HG03060 (cell line): ENCODE measurements at regions not wholly inside any gene's neighbourhood (a gene's known extent, or its start where the extent isn't known, plus 50 kb on each side); places are given as distances from the start of the nearest gene placed in this dataset.
"Not testable (repeated sequence)": the region's sequence is repeated elsewhere in the genome, so short reads cannot be mapped to it uniquely, and the experiment has no call there.

Experiments used
- ATAC-seq: cut with Tn5 transposase; IDR thresholded peaks from one replicate; pipeline ENCODE4 v1.9.1; 2021; ENCODE audit warnings: low read depth, moderate number of reproducible peaks; ENCODE audit not compliant: unreplicated experiment

DNA sequence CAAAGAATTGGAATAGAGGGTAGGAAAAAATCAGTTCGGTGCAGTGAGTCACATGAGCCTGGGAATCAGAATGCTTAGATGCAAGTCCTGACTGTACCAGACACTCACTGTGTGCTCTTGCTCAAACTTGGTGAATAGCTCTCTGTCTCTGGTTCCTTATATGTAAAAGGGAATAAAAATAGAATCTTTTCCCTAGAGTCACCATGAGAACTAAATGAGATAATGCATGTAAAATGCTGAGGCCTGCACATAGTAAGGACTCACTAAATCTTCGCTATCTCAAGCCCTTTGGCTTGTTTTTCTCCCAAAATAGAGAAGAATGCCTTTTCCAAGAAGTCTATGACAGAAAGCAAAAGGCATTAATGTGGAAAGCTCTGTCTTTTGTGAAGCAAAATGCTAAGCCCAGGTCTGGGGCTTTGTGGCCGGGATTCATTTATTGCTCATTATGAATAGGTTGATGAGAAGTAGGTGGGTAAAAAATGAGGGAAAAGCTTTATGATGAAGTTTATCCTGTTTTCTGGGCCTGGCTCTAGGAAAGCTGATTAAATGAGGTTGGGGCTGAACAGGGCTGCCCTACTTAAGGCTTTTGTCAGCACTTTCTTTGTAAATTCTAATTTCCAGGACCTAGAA is 483.3 kb downstream of the DMAC1 start:
- ATAC-seq: no peak

DNA sequence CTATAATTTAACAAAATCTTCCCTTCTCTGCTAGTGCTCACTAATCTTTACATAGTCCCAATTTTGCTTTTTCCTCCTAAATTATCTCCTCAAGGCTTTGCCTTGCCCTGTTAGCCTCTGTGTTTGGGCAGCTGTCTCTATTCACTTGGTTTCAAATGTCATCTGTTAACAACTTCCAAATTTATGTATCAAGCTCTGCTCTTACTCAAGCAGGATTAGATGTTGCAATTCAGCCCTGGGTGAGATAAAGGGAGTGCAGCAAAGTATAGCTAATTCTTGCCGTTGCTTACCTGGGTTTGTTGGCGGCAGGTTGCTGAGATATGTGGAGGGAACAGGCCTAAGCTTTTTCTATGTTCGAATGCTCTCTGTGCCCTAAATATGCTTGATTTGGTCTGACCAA is 483.8 kb downstream of the DMAC1 start:
- ATAC-seq: no peak

DNA sequence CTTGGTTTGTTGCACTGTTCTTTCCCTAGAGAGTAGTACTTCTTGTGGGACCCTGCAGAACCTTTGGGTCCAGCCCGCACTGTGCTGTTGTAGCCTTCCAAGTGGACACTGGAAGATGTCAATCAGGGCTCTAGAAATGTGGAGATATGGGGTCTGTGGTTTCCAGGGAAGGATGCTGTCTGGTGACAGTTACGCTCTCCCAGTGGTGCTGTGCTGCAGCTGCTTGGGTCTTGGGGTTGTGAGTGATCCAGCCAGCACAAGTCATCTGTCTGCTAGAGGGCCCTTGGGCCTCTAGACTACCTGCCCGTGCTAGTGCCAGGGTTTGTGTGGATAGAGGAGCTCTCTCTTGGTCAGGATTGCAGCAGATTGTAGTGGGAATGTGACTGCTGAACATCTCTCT is 484.5 kb downstream of the DMAC1 start:
- ATAC-seq: no peak

DNA sequence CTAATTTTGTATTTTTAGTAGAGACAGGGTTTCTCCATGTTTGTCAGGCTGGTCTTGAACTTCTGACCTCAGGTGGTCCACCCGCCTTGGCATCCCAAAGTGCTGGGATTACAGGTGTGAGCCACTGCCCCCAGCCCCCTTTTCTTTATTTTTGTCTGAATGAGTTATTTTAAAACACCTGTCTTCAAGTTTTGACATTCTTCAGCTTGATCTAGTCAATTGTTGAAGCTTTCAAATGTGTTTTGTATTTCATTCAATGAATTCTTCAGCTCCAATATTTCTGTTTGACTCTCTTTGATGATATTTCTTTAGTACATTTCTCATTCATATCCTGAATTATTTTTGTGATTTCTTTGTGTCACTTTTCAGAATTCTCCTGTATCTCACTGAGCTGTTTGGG is 486.2 kb downstream of the DMAC1 start:
- ATAC-seq: no peak

DNA sequence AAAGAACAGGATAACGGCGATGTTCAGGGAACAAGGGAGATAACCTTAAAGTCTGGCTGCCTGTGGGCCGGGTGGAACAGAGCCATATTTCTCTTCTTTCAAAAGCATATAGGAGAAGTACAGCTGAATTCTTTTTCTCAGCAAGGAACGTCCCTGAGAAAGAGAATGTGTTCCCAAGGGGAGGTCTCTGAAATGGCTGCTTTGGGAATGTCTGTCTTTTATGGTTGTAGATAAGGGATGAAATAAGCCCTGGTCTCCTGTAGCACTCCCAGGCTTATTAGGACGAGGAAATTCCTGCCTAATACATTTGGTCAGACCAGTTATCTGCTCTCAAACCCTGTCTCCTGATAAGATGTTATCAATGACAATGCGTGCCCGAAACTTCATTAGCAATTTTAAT is 490.5 kb downstream of the DMAC1 start:
- not testable (repeated sequence) for ATAC-seq

DNA sequence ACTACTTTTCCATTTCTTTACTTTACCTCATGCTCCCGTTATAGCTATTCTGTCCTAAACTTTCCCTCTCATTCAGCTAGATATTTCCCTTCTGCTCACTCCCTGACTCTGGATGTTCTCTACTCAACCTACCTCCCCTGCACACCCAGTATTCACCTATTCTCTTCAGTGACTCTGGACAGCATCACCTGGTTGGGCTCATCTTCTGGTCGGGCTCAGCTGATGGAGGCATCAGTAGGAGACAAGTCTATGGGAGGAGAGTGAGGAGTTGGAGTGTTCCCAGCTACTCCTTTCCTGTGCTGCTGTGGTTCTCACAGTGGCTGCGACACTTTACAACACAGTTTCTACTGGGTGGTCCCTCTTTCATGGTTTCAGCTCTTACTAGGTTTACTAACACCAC is 493.9 kb downstream of the DMAC1 start:
- no peak for ATAC-seq

DNA sequence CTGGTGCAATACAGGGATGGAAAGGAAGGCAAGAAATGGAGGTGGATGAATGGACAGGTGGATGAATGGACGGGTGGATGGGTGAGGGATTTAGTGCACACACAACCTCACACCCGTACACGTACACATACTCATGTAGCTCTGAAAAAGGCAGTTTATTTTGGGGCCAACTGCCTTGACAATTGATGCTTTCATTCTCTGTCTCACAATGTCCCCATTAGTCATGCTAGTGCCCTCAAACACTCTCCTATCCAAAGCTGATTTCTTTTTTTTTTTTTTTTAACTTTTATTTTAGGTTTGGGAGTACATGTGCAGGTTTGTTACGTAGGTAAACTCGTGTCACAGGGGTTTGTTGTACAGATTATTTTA is 495.0 kb downstream of the DMAC1 start:
- ATAC-seq: no peak

DNA sequence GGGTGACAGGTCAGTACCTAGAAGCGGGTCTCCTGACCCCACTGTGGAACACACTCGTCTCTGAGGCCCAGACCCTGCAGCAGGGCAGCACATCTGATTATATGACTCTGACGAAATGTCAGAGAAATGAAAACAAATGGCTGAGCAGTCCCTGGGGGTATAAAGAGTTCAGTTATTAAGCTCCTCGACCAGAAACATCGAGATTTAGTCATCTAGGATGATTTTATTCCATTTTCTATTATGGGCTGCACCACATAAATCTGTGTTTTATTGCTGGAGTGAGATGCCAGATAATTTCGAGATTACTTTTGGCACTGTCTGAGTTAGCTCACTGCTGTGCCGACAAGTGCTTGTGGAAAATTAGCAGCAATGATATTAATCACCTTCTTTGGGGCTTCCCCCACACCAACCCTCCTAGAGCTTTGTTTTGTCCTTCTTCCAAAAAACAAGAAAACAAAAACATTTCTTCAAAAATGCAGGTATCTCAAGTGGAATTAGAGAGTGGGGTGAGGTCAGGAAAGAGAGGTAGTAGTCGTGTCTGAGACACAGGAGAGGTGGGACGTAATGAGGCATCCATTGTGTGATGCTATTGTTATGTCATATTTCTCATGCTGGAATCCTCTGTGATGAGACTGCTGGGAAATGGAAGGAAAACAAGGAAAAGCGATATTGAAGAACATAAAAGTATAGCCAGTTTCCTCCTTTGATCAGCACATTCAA is 495.5 kb downstream of the DMAC1 start:
- no peak for ATAC-seq

DNA sequence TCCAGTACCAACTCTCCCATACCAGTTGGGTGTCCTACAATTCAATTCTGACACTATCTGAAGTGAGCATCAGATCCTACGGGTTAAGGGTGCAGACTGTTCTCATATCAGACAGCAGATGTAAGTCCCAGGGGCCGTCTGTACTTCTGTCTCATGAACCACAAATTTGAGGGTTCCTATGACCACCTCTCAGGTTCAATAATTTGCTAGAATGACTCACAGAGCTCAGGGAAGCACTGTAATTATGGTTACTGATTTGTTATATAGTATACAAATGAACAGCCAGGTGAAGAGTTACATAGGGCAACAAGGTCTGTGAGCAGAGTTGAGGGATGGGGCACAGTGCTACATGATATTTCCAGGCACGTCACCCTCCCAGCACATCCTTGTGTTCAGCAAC is 499.1 kb downstream of the DMAC1 start:
- ATAC-seq: peak; percentile 40

DNA sequence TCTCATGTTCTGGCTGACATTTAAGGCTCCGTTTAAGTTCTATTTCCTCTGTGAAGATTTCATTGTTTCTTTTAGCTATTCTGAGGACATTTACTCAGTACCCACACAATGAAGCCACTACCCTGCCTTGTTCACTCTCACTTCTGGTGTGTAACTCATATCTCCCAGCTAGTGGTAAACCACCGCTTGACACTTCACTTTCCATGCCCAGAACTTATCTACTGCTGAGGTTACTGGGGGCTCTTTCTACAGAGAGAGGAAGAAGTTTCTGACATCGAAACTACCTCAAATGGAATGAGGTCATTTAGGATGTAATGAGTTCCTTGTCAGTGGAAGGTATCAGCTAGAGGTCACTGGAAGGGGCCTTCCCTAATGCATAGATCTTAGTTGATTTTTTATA is 501.5 kb downstream of the DMAC1 start:
- peak; percentile 97 for ATAC-seq

DNA sequence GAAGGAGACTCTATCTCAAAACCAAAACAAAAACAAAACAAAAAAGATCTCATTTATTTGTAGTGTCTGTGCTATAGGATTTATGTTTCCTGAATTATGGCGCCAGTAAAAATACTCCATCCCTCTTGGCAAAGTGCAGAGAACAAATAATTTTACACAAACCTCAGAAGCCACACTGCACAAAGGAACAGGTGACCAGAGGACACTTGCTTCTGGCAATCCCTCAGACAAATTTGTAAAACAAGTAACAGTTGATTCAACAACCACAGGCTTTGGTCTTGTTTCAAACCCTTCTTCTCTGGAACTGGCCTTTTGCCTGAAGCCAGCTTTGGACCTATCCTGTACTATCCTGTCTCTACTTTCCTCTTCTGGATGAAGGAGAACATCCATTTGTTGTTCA is 502.1 kb downstream of the DMAC1 start:
- no peak for ATAC-seq

DNA sequence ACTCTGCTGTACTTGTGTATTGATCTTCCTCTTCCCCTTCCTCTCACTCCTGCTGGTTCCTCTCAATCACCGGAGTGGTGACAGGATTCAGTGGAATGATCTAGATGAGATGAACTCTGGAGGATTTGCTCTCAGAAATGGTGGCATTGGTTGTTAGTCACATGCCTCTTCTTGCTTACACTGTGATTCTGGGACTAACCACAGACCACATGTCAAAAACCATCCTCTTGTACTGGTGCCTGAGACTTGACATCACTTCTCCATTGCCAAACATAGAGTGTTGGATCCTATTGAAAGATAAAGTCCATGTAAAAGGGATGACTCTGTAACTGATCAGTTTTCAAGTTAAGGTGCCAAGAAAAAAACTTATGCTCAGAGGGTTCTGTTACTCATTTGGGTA is 506.5 kb downstream of the DMAC1 start:
- no peak for ATAC-seq

DNA sequence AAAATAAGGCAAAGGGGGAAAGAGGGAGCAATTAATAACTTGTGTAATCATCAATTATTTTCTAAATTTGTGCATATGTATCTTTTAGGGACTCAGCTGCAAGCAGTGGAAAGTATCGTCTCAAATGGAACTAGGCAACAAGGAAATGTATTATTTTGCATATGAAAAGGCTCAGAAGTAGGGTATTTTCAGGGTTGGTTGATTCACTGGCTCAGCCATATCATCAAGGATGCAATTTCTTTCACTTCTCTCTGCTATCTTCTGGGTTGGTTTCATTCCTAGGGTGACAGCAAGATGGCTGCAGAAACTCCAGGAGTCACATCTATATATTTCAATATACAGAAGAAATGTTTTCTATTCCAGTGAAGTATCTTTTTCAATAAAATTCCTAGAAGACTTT is 509.8 kb downstream of the DMAC1 start:
- no peak for ATAC-seq

DNA sequence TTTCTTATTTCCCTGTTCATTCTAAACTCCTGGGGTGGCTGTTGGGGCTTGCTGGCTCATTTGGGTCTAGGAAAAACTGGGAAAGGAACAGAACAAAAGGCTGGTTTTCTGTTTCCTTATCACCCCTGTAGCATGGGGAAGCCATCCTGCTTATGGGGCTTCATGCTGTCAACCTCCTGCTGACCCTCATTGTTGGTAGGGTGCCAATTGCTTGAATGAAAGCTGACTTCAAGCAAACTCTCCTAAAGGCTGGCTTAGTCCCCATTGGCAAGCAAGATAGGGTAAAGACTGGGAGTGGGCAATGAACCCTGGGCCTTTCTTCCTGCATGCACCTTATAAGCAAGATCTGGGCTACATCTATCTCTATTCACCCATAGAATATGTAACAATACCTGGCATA is 511.6 kb downstream of the DMAC1 start:
- ATAC-seq: no peak

DNA sequence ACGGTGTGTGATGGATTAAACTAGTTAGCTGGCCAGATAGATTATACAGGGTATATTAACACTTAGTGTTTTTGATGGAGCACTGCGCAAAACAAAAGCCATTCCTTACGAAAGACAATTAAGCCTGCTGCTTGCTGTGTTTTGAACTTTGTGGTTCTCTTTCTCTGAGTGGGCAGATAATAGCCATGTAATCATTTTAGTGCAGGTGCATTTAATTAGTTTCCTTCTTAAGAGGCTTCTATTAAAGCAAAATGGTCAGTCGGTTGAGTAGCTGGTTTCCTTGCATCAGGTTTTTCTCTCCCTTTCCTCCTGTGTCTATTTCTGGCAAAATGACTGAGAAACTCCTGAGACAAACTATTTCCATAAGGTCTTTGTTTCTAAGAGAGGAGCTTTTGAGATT is 512.5 kb downstream of the DMAC1 start:
- ATAC-seq: no peak

DNA sequence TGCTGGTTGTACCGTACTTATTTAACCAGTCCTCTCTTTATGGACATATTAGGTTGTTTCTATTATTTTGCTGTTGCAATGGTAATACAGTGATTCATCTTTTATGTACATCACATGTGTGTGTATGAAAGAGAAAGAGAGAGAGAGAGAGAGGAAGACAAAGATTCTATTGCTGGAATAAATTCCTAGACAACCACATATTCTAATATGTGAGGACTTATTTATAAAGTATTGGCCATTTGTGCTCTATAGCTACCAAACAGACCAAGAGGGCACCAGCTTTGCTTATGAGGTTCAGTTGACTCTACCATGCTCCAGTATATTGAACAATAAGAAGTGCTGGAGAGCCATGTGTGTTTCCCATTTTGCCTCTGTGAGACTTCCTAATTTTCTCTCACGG is 513.5 kb downstream of the DMAC1 start:
- ATAC-seq: no peak

DNA sequence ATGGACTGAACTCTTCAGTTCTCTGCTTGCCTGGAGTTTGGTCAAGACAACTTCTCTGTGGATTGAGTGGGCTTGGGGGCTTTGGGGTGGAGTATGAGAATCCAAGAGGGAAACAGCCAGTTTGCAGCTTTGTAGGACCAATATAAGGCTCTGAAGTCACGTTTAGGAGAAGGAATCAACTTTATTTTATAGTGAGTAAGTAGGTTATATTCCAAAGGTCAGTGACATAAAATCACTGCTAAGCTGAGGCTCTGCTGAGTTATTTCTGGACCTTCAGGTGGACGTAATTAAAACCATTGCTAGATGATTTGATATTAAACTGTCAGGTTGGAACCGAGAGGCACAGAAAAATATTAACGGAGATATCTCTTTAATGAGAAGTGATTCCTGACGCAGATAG is 514.4 kb downstream of the DMAC1 start:
- ATAC-seq: no peak

DNA sequence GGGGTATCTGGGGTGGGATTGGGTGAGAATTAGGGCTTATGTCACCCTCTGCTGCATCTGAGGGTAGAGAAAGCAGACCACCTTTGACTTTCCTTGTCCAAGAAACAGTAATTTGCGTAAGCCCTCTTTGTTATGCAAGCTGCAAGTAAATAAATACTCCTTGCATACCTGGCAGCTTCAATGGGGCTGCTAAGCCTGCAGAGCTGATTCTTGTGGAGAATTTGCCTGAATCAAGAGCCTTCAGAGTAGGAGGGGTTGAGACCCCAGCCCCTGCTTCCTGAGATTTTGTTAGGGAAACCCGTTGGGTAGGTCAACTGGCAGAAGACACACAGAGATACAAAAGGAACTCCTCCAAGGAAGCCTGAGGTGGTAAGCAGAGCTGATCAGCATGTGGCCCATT is 515.1 kb downstream of the DMAC1 start:
- no peak for ATAC-seq

DNA sequence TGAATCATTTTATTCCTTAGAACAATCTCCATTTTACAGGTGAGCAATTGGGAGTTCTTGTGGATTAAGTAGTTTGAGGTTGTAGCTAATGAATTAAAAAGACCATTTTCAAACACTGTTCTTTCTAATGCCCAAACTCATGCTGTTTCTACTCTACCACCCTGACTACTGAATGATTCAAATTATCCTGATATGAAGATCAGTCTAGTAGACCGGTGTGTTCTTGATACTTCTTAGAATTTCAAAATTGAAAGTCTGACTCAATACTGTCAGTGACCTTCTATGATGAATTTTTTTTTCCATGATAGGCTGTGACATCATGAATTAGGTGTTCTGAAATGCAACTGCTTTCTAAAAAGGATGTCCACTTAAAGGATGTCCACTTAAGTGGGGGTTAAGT is 515.5 kb downstream of the DMAC1 start:
- ATAC-seq: no peak

DNA sequence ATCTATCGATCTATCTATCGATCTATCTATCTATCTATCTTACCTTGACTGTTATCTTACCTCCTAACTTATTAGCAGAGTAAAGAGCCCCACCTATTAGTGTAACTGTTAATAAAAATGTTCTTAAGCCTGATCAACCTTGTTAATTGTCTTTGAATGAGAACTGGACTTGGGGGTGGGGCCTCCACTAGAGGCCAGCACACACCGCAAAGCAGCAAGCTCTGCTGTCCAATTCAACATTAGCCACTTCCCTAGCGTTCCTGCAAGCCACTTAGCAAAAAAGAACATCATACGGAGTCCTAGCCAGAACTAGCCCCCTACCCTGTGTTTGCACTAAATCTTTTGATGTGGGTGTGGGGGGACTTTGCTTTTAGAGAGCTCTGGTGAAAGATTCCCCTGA is 515.8 kb downstream of the KDM4C start:
- ATAC-seq: no peak

DNA sequence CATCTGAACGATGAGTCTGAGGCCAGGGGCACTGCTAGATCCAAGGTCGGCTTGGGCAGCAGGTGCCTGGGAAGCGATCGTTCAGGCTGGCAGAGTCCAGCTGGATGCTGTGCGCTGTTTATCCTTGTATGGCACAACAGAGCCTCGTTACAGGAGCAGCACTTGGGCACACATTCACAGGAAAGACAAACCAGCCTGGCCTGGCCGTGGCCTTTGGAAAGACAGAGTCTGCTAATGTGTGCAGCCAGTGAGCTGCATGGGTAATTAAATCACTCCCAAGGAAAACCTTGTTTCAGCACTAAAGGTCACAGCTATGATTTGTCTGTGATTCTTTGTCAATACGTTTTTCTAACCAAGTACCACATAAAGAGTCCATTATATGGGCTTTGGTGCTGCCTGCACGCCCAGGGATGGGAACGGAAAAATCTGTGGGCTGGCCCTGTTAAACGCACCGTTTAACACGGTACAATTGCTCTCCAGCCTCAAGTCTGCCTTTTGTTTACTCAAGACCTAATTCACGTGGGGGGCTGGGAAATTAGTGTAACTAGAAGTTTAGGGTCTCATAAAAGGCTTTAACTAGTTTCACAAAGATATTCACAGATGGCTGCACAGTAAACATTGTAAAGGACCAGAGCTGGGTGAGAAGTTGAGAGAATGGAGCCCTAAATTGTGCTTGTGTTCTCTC is 509.3 kb downstream of the KDM4C start:
- ATAC-seq: no peak

DNA sequence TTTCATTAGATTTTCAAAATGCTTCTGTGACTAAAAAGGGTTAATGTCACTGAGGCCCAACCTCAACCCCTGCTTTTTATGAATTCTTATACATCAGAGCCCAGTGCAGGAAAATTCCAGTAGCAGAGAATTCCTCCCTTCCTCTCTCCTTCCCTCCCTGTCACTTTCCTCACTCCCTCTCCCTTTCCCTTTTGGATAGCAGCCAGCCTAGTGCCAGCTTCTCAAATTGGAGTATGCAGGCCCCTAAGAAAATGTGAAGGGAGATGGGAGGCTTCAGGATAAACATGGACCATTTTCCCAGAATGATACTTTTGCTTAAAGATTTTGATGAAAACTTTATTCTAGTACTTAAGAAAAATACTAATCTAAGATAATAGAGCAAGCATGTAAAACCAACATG is 507.4 kb downstream of the KDM4C start:
- no peak for ATAC-seq
